LNCAP (cell line): ENCODE measurements at regions not wholly inside any gene's neighbourhood (a gene's known extent, or its start where the extent isn't known, plus 50 kb on each side); places are given as distances from the start of the nearest gene placed in this dataset.

Experiments
- TF ChIP-seq, protein P1 (sequence below): fragments of 450-650 bp; IDR thresholded peaks from 2 replicates; pipeline ENCODE4 v1.5.1; 2017; ENCODE audit warnings: mild to moderate bottlenecking

GRCh38 chr7:112987171-112987570 is 99.5 kb downstream of the GPR85 start:
- TF ChIP-seq, protein P1, sequence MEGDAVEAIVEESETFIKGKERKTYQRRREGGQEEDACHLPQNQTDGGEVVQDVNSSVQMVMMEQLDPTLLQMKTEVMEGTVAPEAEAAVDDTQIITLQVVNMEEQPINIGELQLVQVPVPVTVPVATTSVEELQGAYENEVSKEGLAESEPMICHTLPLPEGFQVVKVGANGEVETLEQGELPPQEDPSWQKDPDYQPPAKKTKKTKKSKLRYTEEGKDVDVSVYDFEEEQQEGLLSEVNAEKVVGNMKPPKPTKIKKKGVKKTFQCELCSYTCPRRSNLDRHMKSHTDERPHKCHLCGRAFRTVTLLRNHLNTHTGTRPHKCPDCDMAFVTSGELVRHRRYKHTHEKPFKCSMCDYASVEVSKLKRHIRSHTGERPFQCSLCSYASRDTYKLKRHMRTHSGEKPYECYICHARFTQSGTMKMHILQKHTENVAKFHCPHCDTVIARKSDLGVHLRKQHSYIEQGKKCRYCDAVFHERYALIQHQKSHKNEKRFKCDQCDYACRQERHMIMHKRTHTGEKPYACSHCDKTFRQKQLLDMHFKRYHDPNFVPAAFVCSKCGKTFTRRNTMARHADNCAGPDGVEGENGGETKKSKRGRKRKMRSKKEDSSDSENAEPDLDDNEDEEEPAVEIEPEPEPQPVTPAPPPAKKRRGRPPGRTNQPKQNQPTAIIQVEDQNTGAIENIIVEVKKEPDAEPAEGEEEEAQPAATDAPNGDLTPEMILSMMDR: no peak

- TF ChIP-seq, protein P1: no peak
Measured at GRCh38 chr7:112986256-112987031, 100.2 kb downstream of the GPR85 start.

DNA sequence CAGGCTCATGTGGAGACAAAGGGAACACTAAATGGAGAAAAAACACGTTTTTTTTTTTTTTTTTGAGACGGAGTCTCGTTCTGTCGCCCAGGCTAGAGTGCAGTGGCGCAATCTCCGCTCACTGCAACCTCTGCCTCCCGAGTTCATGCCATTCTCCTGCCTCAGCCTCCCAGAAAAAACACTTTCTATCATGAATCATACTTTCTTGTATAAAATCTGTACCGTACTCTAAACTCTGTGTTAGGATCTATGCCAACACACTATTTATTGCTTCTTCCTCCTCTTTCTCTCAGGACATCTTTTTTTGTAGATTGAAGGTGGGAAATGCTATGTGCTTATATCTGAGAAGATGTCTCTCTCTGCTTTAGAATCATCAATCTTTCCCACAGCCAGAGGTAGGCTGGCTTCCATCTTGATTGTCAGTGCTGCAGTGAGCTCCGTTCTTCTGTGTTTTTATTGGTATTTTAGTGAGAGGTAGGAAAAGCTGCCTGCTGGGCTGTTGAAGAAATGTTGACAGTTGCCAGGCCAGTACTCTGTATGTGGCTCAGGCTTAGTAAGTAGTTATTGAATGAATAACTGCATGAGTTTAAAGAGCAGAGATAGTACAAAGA is 101.1 kb downstream of the GPR85 start:
- TF ChIP-seq, protein P1: no peak

DNA sequence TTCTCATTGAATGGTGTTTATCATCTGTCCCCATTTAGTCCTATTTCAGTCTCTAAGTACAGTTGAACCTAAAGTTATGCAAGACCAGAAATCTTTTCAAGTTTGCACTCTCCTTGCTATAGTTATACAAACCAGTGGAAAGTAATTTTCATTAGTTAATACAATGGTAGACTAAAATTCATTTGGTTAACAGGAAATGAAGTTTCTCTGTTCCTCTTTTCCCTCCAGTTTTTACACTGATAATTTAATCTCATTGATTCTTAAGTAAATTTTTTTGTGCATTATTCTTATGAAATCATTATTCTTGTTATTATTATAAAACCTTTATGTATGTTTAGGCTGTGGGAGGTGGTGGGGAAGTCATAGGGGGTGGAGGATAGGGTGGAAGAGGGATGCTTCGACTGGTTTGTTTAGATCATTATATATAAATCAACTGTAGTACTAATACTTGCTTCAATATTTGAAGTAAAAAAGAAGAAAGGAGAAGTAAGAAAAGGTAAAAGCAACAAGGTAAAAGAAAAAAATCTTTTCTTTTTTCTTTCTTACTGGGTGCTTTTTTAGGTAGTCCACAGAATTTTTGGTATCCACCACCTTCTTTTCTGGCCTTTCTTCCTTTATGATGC is 104.1 kb downstream of the GPR85 start:
- TF ChIP-seq, protein P1: no peak

DNA sequence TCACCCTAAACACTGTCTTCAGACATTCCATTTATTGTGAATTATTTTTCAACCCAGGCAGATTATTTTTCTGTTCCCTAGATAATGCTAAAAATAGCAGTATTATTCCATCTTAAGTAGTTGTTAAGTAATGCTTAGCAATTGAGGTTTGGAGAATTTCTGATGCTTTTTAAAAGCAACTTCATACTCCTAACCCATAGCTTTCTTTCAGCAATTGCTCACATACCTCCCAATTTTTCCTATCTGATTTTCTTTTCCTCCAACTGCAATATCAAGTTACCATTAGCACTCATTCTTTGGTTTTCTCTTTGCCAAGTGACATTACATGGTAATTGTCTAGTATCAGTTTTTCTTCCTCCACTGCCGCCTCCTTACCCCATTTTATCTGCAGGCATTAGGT is 104.7 kb downstream of the GPR85 start:
- TF ChIP-seq, protein P1: no peak

GRCh38 chr7:112970771-112971170 is 115.9 kb downstream of the GPR85 start:
- TF ChIP-seq, protein P1: no peak

- TF ChIP-seq, protein P1: no peak
Measured at GRCh38 chr7:112969946-112970345, 116.7 kb downstream of the GPR85 start.
